GM12872 (cell line): ENCODE measurements at regions not wholly inside any gene's neighbourhood (a gene's known extent, or its start where the extent isn't known, plus 50 kb on each side); places are given as distances from the start of the nearest gene placed in this dataset.

Experiments used
- CTCF ChIP-seq: IDR thresholded peaks from 3 replicates; pipeline ENCODE4 v1.5.1; 2011; ENCODE audit warnings: low read depth, mild to moderate bottlenecking, low read length, moderate library complexity; ENCODE audit not compliant: insufficient read depth

GRCh38 chr2:81583311-81584108 is 1279.0 kb upstream of the LRRTM1 start:
- no peak for TF ChIP-seq CTCF

DNA sequence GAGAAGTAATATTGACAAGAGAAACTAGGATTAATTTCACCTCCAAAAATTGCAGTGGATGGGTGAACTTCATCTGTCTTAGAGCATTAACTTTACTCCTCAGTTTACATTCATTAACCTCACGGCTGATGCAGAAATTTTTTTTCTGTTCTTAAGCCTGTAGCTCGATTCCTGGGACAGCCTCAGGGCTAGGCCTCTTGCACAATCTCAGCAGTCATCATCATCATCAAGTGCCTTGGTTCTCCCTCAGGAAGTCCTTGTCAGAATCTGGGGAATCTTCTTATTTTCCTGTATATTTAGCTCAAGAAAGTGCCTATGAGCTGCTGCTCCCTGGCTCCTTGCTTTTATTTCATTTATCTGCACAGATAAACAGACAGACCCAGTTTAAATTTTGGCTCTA is 1272.2 kb upstream of the LRRTM1 start:
- no peak for TF ChIP-seq CTCF

- no peak for TF ChIP-seq CTCF
These were observed 1246.6 kb upstream of the LRRTM1 start for GRCh38 chr2:81551040-81551634.

GRCh38 chr2:81550277-81550676 is 1245.7 kb upstream of the LRRTM1 start:
- TF ChIP-seq CTCF, result no peak

- TF ChIP-seq CTCF, result no peak
These were observed 1245.1 kb upstream of the LRRTM1 start for GRCh38 chr2:81549646-81550045.

DNA sequence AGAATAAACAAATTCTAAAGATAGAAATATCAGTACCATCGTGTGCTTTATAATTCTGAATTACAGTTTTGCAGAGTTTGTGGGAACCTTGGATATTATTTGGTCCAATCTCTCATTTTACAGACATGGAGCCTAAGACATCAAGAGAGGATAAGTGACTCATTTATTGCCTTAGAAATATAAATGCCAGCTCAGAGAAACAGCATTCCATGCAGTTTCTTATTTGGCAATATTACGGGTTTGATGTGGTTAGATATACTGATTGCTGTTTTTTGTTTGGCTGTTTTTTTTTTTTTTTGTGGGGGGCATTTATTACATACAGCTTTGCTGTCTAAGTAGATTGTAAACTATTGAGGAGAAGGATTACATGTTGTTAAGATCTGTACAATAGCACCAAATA is 1241.1 kb upstream of the LRRTM1 start:
- no peak for TF ChIP-seq CTCF

- no peak for TF ChIP-seq CTCF
These were observed 1237.6 kb upstream of the LRRTM1 start for GRCh38 chr2:81542119-81542518.
